WERI-Rb-1 (cell line): ENCODE measurements at regions not wholly inside any gene's neighbourhood (a gene's known extent, or its start where the extent isn't known, plus 50 kb on each side); places are given as distances from the start of the nearest gene placed in this dataset.
"Not testable (repeated sequence)": the region's sequence is repeated elsewhere in the genome, so short reads cannot be mapped to it uniquely, and the experiment has no call there.

Experiments used
- DNase-seq: peaks from one replicate; pipeline ENCODE4 v3.0.0-alpha.2; 2020
- H3K27ac ChIP-seq: fragments of 250-450 bp; sonication (Bioruptor Pico); 2 replicates; pipeline ENCODE4 v1.5.1; 2020; ENCODE audit warnings: mild to moderate bottlenecking, moderate library complexity
- H3K27me3 ChIP-seq: fragments of 250-450 bp; sonication (Bioruptor Pico); 2 replicates; pipeline ENCODE4 v1.5.1; 2021; ENCODE audit warnings: mild to moderate bottlenecking, low read depth, moderate library complexity; ENCODE audit not compliant: insufficient read depth, severe bottlenecking
- H3K36me3 ChIP-seq: fragments of 250-450 bp; sonication (Bioruptor Pico); 2 replicates; pipeline ENCODE4 v1.5.1; 2020; ENCODE audit warnings: mild to moderate bottlenecking, moderate library complexity
- H3K4me3 ChIP-seq: 2 replicates; pipeline ENCODE4 v1.5.1; 2011; ENCODE audit warnings: low read depth, mild to moderate bottlenecking, control low read depth, low read length
- H3K9me3 ChIP-seq: fragments of 250-450 bp; sonication (Bioruptor Pico); 2 replicates; pipeline ENCODE4 v1.5.1; 2021; ENCODE audit warnings: mild to moderate bottlenecking, moderate library complexity; ENCODE audit not compliant: severe bottlenecking
- CTCF ChIP-seq: IDR thresholded peaks from 2 replicates; pipeline ENCODE4 v1.5.1; 2011; ENCODE audit warnings: low read depth, mild to moderate bottlenecking, control low read depth, inconsistent platforms, low read length

DNA sequence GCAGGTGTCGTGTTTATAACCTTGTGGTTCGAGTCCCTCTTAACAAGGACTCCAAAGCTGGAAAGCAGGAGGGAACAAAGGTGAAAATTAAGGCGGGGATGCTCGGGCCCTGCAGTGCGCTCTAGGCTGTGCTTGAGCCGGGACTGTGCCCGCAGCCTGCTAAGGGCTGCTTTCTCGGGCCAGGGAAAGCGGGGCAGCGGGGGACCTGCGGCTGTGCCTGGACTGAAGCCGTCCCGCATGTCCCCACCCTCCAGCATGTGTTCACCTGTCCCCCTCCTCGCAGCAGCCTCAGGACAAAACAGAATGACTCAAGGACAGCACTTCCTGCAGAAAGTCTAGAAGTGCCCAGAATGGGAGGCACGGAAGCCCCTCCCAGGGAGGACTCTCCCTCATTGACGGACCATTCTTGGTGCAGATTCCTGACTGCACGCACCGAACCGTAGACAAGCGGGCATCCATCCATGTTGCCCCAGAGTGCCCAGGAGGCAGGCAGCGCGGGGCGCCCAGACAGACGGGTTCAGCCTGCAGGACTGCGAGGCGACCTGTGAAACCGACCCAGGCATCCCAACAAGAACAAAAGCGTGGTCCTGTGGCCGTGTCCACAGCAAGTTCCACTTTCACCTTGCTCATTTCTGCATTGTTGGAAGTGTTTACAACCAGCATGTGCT lies 342.9 kb downstream of the MAGEB5 start:
- Histone ChIP-seq H3K27me3 (no peaks in the 10 kb centered on the region), H3K27ac (no peak overlapping the region), H3K9me3 (no peaks in the 10 kb centered on the region), H3K4me3 (no peak overlapping the region), H3K36me3 (no peaks in the 10 kb centered on the region)
- no peak for DNase-seq
- no peak for TF ChIP-seq CTCF

DNA sequence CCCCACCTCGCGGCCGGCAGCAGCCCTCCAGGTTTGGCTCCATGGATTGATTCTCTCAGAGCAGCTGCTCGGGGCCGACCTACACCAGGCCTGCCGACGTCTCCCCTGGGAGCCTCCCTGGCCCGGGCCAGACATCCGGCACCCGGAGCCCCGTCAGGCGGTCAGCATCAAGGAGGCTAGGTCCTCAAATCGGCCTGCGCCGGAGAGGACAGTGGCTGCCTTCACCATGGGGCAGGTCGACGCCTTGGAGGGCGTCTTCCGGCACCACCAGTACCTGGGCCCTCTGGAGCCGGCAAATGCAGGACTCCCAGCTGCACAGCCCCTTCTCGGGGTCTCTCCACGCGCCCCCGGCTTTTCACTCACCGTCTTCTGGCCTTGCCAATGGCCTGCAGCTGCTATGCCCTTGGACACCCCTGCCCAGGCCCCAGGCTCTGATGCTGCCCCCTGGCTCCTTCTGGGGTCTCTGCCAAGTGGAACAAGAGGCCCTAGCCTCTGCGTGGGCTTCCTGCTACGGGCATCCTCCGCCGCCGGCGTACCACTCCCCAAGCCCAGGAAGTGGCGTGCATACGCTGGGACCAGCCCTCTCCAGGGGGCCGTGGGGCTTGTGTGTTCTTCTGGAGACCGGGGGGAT lies 341.8 kb downstream of the MAGEB5 start:
- Histone ChIP-seq H3K36me3 (no peaks in the 10 kb centered on the region), H3K27ac (no peak overlapping the region), H3K27me3 (no peaks in the 10 kb centered on the region), H3K9me3 (no peaks in the 10 kb centered on the region), H3K4me3 (no peak overlapping the region)
- DNase-seq = no peak
- TF ChIP-seq CTCF = no peak

GRCh38 chrX:26525768-26526167 lies 309.8 kb downstream of the MAGEB5 start:
- not testable (repeated sequence) for H3K27me3 ChIP-seq, H3K36me3 ChIP-seq, H3K9me3 ChIP-seq, H3K27ac ChIP-seq, H3K4me3 ChIP-seq
- peak; percentile 28 for DNase-seq

- Histone ChIP-seq H3K9me3 (no peaks in the 10 kb centered on the region), H3K4me3 (no peak overlapping the region), H3K36me3 (no peaks in the 10 kb centered on the region), H3K27me3 (no peaks in the 10 kb centered on the region), H3K27ac (no peak overlapping the region)
- TF ChIP-seq CTCF = no peak
- DNase-seq = no peak
Measured at GRCh38 chrX:26522501-26522900, 306.5 kb downstream of the MAGEB5 start.

GRCh38 chrX:26511589-26512363 lies 295.8 kb downstream of the MAGEB5 start:
- no peak for DNase-seq
- no peaks in the 10 kb centered on the region for H3K36me3 ChIP-seq
- no peaks in the 10 kb centered on the region for H3K9me3 ChIP-seq
- no peak for TF ChIP-seq CTCF
- no peaks in the 10 kb centered on the region for H3K27me3 ChIP-seq
- H3K4me3 ChIP-seq = no peak overlapping the region
- no peak overlapping the region for H3K27ac ChIP-seq

- Histone ChIP-seq H3K9me3 (no peaks in the 10 kb centered on the region), H3K27me3 (no peaks in the 10 kb centered on the region), H3K4me3 (no peak overlapping the region), H3K36me3 (no peaks in the 10 kb centered on the region), H3K27ac (no peak overlapping the region; the same call in 1 of the 2 replicates)
- peak; percentile 39 for DNase-seq
- no peak for TF ChIP-seq CTCF
Measured at GRCh38 chrX:26470941-26471340, 255.0 kb downstream of the MAGEB5 start.
